HEK293 (cell line): ENCODE measurements at regions not wholly inside any gene's neighbourhood (a gene's known extent, or its start where the extent isn't known, plus 50 kb on each side); places are given as distances from the start of the nearest gene placed in this dataset.

Experiments used
- TRIM28 ChIP-seq: IDR thresholded peaks from 2 replicates; pipeline ENCODE4 v1.6.1; 2011; ENCODE audit warnings: low read length, control low read depth, borderline replicate concordance
- ZNF223 ChIP-seq: fragments of 450-650 bp; formaldehyde crosslinking; IDR thresholded peaks from 2 replicates; pipeline ENCODE4 v1.5.1; 2016; ENCODE audit warnings: missing biosample characterization, missing genetic modification characterization

DNA sequence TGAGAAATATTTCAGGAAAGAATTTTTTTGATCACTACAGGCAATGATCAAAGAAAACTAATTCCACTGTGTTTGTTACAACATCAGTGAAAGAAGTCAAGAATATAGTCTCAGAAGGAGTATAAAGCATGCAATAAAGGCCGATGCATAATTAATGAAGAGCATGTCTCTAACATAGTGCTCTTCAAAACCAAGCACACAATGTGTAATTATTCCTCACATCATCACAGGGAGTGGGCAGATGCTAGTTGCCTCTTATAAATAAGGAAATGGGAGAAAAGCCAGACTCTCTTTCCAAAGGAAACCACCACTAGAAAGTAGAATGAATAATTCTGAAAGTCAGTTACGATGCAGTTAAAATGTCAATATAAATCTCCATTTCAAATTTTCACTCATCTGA, 220.1 kb downstream of the TEX36 start:
- no peak for TF ChIP-seq ZNF223 (tag by site-specific recombination)
- TF ChIP-seq TRIM28 = no peak
